ENCODE measurements at regions not wholly inside any gene's neighbourhood (a gene's known extent, or its start where the extent isn't known, plus 50 kb on each side); places are given as distances from the start of the nearest gene placed in this dataset.
"Not testable (repeated sequence)": the region's sequence is repeated elsewhere in the genome, so short reads cannot be mapped to it uniquely, and the experiment has no call there.

- not testable (repeated sequence) for TF ChIP-seq EZH2phosphoT487 (IDR thresholded peaks at IDR 0.05; ENCODE audit: borderline replicate concordance, low read depth, low read length); CTCF (conservative IDR thresholded peaks at IDR 0.05; ENCODE audit: low read length)
These were observed 987.5 kb downstream of the TUBA3C start for GRCh38 chr13:18194104-18194503.
